Naive B cell (primary cell): ENCODE measurements at regions not wholly inside any gene's neighbourhood (a gene's known extent, or its start where the extent isn't known, plus 50 kb on each side); places are given as distances from the start of the nearest gene placed in this dataset.

Source experiments
- ATAC-seq, 2 donors: fragments of 150-1000 bp; cut with Tn5 transposase; 2 replicates each; pipeline ENCODE4 v1.10.0; 2021; ENCODE audit warnings: low read depth in 2 of 2, mild to moderate bottlenecking in 2 of 2, moderate library complexity in 2 of 2
- DNase-seq: peaks from one replicate; pipeline ENCODE4 v3.0.0; 2022
- H3K27ac Mint-ChIP-seq, 6 donors: one replicate each; pipeline ENCODE4 v1.8.0; 2020 to 2022; ENCODE audit warnings: mild to moderate bottlenecking in 6 of 6, mixed read lengths in 6 of 6, moderate library complexity in 5 of 6, inconsistent platforms in 2 of 6
- H3K27me3 Mint-ChIP-seq, 3 donors: one replicate each; pipeline ENCODE4 v1.8.0; 2021 to 2022; ENCODE audit warnings: mixed read lengths in 3 of 3, mild to moderate bottlenecking in 1 of 3
- H3K36me3 Mint-ChIP-seq, 2 donors: one replicate each; pipeline ENCODE4 v1.8.0; 2020 to 2022; ENCODE audit warnings: mixed read lengths in 2 of 2, inconsistent platforms in 1 of 2, mild to moderate bottlenecking in 1 of 2
- H3K4me1 Mint-ChIP-seq, 3 donors: one replicate each; pipeline ENCODE4 v1.8.0; 2020 to 2022; ENCODE audit warnings: mixed read lengths in 3 of 3, inconsistent platforms in 1 of 3, mild to moderate bottlenecking in 1 of 3, moderate library complexity in 1 of 3
- H3K4me3 Mint-ChIP-seq, 8 donors: one replicate each; pipeline ENCODE4 v1.8.0; 2020 to 2022; ENCODE audit warnings: mild to moderate bottlenecking in 8 of 8, mixed read lengths in 8 of 8, moderate library complexity in 8 of 8, inconsistent platforms in 2 of 8
- H3K9me3 Mint-ChIP-seq, 7 donors: one replicate each; pipeline ENCODE4 v1.8.0; 2020 to 2022; ENCODE audit warnings: mixed read lengths in 7 of 7, mild to moderate bottlenecking in 5 of 7, inconsistent platforms in 2 of 7, moderate library complexity in 1 of 7

DNA sequence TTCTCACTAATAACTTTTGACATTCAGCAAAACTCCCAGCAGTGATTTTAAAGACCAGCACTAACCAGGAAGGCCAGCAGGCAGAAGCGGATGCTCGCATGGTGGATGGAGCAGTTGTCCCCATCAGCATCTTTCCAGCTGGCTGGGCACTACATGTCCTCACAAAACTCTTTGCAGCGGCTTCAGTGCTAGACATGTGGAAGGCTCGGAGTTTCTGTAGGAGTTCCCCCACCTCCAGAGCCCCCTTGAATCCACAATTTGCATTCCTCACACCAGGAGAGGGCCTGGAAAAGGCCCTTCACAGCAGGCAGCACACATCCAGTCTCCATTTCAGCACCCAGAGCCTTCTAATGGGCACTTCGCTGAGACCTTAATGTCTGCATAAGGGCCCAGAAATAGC is 85.6 kb downstream of the APTX start:
- ATAC-seq (no peak), DNase-seq (no peak)
- H3K36me3 Mint-ChIP-seq = peaks cover 0 to 5% of the 10 kb centered on the region in 2 donors
- H3K27ac Mint-ChIP-seq = no peak overlapping the region
- H3K27me3 Mint-ChIP-seq = peaks cover 28 to 48% (median 42%) of the 10 kb centered on the region in 3 donors
- H3K4me1 Mint-ChIP-seq = no peaks in the 10 kb centered on the region
- H3K4me3 Mint-ChIP-seq = no peak overlapping the region
- peaks cover 0 to 5% (median 0%) of the 10 kb centered on the region in 7 donors for H3K9me3 Mint-ChIP-seq

DNA sequence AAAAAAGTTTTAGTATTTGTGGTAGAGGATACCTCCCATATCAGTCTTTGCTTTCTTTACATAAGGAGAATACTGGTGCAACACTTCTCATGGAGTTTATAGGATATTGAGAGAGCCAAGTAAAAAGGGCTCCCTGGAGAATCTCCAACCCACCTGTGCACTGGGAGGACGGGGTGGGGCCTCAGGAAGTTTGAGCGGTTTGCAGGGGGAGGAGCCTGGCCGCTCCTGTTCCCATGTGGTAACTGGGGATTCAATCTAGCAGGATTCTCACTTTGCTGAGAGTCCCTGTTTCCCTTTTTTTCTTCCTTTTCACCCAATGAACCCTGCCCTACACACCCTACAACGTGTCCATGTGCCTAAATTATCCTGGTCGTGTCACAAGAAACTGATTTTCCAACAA is 82.8 kb downstream of the APTX start:
- Mint-ChIP-seq H3K36me3 (peaks cover 2 to 12% of the 10 kb centered on the region in 2 donors), H3K27me3 (peaks cover 21 to 28% (median 28%) of the 10 kb centered on the region in 3 donors), H3K9me3 (peaks cover 4 to 18% (median 7%) of the 10 kb centered on the region in 7 donors), H3K4me1 (no peaks in the 10 kb centered on the region), H3K4me3 (no peak overlapping the region), H3K27ac (no peak overlapping the region)
- ATAC-seq = no peak
- DNase-seq = no peak
